GM19240 (cell line): ENCODE measurements at regions not wholly inside any gene's neighbourhood (a gene's known extent, or its start where the extent isn't known, plus 50 kb on each side); places are given as distances from the start of the nearest gene placed in this dataset.
"Not testable (repeated sequence)": the region's sequence is repeated elsewhere in the genome, so short reads cannot be mapped to it uniquely, and the experiment has no call there.

Source experiments
- DNase-seq: peaks from one replicate; pipeline ENCODE4 v3.0.0; 2011; ENCODE audit warnings: low spot score; ENCODE audit not compliant: insufficient read length

DNA sequence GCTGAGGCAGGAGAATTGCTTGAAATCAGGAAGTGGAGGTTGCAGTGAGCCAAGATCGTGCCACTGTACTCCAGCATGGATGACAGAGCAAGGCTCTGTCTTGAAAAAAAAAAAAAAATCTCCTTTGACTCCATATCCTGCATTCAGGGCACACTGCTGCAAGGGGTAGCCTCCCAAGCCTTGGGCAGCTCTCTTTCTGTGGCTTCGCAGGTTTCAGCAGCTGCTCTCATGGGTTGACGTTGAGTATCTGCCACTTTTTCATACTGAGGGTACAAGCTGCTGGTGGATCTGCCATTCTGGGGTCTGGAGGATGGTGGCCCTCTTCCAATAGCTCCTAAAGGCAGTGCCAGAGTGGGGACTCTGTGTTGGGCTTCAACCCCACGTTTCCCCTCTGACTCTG, 2198.1 kb upstream of the WWC1 start:
- no peak for DNase-seq

DNA sequence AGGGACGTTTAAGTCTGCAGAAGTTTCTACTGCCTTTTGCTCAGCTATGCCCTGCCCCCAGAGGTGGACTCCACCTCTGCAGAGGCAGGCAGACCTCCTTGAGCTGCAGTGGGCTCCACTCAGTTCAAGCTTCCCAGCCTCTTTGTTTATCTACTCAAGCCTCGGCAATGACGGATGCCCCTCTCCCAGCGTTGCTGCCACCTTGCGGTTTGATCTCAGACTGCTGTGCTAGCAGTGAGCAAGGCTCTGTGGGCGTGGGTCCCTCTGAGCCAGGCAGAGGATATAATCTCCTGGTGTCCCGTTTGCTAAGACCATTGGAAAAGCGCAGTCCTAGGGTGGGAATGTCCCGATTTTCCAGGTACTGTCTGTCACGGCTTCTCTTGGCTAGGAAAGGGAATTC, 2188.5 kb upstream of the WWC1 start:
- no peak for DNase-seq

DNA sequence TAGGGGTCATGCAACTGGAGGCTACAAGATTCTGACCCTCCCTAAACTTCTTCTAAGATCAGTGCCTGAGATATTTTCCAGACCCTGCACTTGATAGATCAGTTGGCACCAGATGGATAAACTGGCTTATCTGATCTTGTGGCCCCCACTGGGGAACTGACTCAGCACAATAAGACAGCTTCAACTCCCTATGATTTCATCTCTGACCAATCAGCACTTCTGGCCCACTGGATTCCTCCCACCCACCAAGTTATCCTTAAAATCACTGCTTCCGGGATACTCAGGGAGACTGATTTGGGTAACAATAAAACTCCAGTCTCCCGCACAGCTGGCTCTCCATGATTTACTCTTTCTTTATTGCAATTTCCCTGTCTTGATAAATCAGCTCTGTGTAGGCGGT, 2180.4 kb upstream of the WWC1 start:
- no peak for DNase-seq

DNA sequence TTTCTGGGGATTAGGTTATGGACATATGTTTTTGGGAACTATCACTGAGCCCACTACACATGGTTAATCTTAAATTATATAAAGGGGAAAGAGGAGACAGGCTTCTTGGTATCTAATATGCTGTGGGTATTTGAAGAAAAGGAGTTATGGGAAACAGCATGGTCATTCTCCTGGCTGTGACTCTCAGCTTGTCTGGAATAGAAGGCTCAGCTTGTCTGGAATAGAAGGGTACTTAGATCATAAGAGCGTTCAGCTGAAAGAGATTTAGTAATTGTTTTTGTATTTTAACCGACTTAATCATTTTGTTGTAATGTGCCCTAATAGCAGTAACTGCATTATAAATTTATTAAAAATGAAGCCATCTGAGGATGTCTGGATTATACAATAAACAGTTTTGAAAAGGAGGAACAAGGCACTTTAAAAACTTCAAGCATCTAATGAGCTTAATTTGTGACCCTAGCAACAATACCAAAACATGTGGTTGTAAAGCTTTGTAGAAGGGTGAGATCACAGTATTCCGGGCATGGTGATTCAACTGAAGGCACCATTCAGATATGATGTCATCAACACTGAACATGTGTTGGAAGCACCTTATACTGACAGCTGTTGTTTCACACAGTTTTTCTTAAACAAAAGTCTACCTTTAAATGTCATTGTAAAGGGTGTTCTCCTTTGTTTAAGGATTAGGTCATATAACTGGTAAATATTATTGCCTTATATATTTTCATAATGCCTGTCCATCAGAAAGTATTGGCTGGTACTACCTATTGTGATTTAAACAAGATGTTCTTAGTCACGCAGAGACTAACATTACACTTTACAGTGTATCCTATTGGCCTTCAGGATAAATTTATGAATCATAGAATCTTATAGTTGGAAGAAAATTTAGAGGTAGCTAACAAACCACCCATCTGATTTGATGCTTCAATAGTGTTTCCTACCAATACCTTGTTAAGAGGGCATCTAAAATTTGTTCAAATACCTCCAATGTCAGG, 2174.1 kb upstream of the WWC1 start:
- DNase-seq: no peak

DNA sequence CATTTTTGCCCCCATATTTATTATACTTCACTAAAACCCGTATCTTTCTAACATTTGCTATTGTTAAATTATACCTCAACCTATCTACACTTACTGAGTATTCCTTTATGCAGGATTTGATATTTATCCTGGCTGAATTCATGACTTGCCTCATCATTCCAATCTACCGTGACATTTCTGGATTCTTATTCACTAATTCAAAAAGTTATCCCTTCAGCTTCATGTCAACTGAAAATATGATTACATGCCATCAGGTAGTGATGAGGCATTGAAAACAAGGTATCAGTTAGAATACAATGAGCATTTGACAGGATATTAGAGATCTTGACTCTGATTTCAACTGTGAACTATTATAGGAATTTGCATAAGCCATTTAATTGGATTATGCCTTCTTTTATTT, 2171.9 kb upstream of the WWC1 start:
- no peak for DNase-seq

DNA sequence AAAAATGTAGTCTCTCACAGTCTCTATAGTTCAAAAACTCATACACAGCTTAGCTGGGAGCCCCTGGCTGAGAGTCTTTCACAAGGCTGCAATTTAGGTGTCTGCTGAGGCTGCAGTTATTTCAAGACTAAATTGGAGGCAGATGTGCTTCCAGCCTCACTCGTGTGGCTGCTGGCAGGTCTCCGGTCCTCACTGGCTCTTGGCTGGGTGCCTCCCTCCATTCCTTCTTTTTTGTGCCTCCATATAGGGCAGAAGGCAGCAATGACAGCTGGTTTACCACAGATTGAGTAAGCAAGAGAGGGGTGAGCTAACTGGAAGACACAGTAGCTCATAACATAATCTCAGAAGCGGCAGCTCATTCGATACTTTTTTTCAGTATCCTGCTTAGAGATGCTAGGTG, 2167.7 kb upstream of the WWC1 start:
- no peak for DNase-seq

DNA sequence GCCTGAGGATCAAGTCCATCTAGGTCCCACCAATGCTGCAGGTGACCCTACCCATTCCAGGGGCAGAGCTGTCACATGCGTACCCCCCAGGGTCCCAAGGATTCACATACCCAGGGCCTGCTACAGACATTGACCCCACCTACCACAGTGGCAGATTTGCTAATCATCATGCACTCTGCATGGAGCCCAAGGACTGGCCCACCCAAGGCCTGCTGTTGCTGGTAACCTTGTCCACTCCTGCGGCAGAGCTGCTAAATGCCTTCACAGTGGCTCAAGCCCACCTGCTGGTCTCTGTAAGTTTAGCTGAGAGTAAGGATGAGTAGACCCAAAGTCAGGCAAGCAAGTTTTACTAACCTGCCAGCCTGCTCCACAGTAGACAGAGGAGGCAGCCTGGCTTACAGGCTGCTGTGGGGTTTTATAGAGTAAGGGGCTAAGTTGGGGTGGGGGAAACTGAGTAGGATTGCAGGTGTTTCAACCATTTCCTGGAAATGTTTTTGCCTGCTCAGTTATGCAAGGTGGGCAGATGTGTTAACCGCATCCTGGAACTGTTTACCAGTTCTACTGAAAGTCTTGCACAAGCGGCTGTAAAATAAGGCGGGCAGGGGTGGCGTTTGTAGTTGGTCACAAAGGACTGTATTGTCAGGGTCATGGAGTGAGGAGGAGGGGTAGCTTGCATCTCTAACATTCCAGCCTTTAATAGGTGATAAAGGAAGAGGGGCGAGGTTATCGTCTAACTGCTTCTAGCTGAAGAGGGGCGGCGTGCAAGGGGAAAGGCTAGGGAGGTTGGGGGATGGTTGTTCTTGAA, 2163.5 kb upstream of the WWC1 start:
- DNase-seq: no peak

DNA sequence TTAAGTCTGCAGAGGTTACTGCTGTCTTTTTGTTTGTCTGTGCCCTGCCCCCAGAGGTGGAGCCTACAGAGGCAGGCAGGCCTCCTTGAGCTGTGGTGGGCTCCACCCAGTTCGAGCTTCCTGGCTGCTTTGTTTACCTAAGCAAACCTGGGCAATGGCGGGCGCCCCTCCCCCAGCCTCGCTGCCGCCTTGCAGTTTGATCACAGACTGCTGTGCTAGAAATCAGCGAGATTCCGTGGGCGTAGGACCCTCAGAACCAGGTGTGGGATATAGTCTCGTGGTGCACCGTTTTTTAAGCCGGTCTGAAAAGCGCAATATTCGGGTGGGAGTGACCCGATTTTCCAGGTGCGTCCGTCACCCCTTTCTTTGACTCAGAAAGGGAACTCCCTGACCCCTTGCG, 2146.3 kb upstream of the WWC1 start:
- not testable (repeated sequence) for DNase-seq

DNA sequence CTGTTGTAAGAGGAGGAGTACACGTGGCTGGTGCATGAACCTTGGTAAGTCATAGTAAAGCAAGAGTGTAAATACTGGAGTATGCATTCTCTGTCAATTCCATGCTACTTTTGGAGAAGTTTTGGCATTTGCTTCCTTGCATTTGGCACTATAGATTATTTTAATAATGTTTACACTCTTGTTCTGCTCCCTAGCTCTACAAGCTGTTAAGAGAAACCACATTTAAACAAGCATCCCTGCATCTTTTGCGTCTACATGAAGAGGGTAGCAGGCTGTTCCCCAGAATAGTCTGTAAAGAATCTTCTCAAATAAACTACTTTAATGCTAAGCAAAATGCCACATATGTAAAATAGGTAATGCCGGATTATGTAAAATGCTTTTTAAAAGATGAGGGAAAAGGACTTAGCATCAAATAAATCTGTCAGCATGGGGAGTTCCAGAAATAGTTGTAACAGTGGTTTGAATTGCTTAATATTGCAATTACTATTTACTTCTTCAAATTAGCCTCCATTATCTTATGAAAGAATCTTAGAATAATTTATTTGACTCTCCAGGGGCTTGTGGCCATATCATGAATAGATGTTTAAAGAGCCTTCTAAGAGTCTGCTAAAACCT, 2127.3 kb upstream of the WWC1 start:
- DNase-seq: no peak

DNA sequence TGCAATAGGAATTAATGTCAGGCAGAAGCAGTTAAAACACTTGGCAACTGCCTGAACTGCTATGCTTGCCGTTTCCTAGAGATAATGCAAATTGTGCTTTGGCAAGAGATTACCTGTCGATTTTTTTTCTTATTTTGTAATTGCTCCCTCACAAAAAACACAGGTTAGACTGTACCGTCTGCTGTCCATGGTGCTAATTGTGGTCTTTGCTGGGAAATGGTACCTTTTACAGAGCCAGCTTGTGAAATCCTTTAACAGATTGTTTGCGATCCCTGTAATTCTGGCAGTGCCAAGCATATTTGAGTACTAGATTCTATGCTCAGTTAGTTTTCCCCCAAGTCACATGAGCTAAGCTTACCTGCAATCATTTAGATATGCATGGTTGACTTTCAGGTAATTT, 2125.8 kb upstream of the WWC1 start:
- no peak for DNase-seq

DNA sequence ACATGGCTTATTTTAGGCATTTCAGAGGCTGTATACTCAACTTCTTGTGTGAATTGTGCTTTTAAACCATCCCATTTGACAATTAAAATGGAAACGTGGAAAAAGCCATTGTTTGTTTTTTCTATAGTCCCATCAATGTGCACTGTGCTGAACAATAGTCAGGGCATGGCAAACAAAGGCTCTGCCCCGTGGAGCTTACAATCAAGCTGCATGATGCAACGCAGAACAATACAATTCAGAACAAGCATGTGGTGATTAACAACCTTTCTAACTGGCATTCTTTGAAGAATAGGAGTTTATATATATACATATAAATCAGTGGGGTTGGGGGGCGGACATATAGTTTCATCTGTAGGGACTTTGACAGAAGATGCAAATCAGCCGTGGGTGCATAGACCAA, 2125.4 kb upstream of the WWC1 start:
- no peak for DNase-seq

DNA sequence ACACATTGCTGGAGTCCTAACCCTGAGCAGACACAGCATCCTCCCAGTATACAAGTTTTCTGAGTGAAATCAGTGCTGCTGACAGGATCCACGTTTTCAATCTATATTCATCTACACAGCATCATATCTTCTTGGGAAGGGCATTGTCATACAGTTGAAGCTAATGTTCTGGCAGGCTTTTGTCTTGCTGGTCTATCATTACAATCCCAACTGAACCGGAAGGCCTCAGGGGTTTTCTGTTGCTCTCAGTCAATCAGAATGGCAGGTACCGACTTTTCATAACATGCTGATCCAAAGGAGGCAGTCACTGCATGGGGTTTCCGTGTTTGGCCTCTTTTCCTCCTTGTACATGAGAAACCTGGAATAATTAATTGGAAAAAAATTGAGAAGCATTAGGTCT, 2118.8 kb upstream of the WWC1 start:
- DNase-seq: no peak

DNA sequence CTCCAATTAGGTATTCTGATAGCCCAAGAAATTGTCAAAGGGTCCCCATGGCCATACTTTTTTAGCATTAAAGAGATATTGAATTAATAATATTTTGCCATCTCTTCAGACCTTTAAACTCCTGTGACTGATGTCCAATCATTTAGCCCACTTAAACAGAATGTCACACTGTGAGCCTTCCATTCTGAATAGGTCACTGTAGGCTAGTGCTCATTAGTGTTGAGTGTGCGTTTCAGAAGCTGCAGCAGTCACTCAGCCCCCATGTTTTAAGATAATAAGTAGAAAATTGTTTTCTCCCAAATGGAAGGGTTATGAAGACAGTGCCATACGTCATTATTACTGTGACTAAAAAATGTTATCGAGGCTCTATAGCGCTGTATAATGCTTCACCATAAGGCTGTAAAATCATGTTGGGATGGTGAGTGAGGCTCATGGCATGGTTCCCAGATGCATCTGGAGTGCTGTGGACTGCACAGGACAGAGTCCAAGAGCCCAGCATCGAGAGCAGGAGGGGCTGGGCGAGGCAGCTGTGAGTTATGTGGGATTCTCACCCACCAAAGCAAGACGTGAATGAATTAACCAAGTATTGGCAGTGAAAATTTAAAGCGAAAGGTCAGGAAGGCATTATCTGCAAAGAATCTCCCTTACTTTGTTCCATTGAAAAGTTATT, 2112.9 kb upstream of the WWC1 start:
- no peak for DNase-seq

DNA sequence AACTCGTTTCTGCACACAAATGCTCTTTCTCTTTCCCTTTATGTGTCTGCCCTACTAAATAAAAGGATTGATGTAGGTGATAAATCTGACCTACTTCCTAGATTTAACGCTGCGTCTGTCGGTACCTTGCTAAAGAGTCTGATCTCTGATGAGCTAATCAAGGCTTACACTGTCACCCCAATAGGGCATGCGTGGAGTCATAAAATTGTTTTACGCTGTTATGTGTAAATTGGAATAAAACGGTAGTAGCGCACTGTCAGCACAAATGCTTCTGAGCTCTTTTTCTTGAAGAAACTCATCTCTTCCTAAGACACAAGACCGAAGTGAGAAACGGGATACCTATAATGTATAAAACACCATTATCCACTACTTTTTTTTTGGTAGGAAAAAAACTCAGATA, 2106.3 kb upstream of the WWC1 start:
- DNase-seq: no peak

DNA sequence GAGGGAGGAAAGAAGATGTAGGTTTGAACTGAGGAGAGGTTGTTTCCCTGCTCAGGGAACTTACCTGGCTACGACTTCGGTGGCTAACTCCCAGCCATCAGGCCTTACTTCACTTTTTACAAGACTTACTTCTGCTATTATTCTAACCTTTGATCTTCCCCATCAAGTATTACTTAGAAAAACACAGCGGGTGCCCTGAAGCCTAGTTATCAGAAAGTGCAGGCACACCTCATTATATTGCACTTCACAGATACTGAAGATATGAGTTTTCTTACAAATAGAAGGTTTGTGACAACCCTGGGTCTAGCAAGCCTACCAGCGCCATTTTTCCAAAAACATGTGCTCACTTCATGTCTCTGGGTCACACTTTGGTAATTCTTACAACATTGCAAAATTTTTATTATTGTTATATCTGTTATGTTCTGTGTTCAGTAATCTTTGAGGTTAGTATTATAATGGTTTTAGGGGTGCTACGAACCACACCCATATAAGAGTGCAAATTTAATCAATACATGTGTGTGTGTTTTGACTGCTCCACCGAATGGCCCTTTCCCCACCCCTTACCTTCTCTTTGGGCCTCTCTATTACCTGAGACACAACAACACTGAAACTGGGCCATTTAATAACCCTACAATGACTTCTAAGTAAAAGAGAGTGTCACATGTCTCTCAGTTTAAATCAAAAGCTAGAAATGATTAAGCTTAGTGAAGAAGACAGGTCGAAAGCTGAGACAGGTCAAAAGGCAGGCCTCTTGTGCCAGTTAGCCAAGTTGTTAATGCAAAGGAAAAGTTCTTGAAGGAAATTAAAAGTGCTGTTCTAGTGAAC, 2102.7 kb upstream of the WWC1 start:
- no peak for DNase-seq

DNA sequence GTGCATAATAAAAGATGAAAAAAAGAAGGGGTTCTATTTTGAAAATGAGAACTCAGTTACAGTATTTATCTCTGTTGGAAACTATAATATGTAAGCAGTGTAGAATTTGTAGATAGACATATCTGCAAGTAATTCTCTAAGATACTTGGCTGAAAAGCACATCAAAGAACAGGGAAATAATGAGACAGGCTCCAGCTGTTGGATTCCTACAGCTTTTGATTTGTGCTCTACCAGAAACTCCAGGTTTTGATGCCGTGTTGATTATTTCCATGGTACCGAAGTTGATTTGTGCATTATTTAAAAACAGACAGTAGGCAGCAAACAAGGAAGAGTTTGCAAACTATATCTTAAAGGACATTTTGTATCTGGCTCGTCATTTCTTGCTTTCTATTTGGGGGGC, 2098.7 kb upstream of the WWC1 start:
- DNase-seq: no peak

DNA sequence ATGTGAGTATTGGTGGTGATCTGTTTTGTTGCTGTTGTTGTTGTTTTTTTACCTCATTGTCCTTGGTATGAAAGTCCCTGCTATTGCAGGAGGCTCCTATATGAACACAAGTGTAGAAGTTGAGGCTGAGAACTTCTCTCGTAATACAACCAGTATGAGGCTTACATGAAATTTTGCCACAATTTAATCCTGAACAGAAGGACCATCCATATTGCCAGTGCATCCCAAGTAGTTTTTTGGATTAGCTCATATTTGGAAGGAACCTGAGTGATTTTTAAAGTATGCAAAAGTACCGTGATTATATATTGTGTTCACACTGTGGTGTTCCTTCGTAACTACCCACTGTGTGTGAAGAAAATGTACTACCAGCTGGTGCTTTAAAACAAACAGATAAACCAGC, 2095.5 kb upstream of the WWC1 start:
- DNase-seq: no peak

DNA sequence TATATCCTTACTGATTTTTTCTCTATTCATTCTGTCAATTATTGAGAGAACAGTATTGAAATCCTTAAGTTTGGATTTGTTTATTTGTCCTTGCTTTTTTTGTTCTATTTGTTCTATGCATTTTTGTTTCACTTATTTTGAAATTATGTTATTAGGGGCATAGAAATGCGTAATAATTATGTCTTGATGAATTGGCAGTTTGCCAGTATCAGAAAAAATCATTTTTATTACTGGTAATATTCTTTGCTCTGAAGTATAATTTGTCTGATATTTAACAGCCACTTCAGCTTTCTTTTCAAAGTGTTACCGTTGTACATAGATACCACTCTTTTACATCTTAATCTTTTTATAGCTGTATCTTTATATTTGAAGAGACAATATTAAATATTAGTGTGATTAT, 2090.9 kb upstream of the WWC1 start:
- no peak for DNase-seq

DNA sequence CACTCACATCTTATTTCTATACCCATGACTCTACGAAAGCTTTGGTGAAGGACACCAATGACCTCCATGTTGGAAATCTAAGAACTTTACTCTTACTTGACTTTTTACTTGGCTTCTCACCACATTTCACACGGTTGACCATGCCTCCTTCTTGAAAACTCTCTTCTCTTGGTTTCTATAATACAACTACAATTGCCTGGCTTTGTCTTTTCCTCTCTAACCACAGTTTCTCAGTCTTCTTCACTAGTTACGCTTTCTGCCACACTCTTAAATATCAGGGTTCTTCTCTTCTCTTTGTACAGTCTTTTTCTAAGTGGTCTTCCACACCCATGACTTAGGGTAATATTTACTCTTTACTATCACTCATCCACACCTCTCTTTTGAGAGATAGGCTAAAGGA, 2079.8 kb upstream of the WWC1 start:
- no peak for DNase-seq

DNA sequence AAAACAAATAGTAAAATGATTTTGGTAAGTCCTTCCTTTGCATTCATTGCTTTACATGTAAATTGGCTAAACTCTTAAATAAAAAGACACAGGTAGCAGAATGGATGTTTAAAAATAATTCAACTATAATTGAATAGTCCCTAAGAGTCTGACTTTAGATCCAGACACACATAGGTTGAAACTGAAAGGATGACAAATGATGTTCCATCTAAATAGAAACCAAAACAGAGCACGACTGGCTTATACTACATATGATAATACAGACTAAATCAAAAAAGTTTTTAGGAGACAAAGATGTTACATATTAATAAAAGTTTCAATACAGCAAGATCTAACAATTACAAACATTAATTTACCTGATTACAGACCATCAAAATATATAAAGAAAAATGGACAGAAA, 2055.1 kb upstream of the WWC1 start:
- no peak for DNase-seq

DNA sequence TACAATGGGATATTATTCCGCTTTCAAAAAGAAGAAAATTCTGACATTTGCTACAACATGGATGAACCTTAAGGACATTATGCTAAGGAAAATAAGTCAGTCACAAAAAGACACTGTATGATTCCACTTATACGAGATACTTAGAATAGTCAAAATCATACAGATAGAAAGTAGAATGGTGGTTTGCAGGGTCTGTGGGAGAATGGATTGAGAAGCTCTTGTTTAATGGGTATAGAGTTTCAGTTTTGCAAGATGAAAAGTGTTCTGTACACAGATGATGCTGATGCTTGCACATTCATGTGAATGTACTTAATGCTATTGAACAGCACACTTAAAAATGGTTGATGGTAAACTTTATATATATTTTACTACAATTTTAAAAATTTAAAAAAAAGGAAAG, 2050.7 kb upstream of the WWC1 start:
- no peak for DNase-seq
